ENCODE measurements at regions not wholly inside any gene's neighbourhood (a gene's known extent, or its start where the extent isn't known, plus 50 kb on each side); places are given as distances from the start of the nearest gene placed in this dataset.

DNA sequence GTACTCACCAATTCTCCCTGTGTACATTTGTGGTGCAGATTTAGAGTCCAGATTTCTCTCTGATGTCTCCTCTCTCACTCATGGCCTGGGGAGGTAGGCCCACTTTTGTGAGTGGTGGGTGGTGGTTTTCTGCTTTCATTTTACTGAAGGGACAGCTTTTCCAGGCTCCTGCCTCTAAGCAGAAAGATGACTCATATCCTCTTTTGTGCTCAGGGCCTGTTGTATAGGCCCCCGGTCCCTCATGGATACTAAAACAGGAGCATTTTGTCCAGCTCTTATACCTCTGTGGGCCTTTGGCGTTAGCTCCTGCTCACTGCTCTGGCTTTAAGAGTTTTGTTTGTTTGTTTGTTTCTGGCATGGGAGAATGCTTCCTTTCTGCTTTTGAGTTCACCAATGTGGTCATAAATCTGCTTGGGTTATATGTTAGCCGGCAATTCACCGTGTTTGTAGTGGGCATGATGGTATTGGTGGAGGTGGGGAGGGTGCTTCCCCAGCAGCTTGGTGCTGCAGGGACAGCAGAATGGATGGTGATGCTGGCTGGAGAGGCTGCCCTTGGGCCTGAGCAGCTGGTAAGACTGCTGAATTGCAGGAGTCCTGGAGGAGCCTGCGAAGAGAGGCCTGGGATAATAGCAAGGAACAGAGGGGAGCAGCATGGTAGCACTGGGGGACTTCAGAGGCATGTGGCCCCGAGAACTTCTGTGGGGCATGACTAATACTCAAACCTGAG lies 468.7 kb downstream of the RPS24 start:
- DNase-seq = no peak

DNA sequence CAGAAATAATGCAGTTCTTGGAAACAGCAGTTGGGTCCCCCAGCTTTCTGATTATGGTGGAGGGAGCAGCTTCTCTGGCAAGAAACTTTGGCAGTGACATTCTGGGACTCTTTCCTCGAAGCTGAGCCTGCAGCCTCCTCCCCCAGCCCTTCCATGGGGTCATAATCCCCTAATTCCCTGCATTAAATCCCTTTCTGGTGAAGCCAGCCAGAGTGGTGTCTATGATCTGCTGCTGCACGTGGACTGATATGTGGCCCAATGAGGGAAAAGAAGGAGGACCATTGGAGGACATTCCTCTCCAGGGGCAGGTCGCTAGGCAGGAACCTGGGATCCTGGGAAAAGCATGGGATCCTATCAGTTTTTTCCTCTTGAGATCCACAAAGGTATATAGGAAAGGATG lies 470.5 kb downstream of the RPS24 start:
- DNase-seq = no peak

DNA sequence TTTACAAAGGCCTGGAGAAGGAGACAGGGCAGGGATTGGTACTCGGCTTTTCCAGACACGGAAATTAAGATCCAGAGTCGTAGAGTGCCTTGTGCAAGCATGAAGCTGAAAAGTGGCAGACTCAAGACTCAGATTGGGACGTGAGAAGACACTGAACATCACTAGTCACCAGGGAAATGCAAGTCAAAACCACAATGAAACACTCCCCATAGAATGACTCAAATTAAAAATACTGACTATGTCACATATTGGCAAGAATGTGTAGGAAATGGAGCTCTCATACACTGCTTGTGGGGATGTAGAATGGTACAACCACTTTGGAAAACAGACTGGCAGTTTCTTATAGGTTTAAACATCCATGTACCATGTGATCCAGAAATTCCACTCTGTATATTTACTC lies 472.0 kb downstream of the RPS24 start:
- no peak for DNase-seq

DNA sequence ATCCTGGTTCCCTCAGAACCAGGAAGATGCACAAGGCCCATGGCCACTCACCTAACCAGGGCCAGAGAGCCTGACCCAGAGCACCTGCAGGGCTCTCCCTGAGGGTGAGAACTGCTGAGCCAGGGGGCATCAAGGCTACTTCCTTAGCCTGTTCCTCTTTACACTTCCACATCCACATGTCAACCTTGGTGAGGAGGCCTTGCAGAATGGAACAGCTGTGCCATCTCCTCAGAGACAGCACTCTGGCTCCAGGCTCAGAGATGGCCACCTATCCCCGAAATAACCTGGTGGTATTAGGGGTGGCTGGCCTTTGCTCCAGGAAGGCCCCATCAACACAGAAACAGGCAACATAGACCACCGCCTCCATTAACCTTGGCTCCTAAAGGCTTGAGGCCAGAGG lies 473.0 kb downstream of the RPS24 start:
- DNase-seq = no peak

DNA sequence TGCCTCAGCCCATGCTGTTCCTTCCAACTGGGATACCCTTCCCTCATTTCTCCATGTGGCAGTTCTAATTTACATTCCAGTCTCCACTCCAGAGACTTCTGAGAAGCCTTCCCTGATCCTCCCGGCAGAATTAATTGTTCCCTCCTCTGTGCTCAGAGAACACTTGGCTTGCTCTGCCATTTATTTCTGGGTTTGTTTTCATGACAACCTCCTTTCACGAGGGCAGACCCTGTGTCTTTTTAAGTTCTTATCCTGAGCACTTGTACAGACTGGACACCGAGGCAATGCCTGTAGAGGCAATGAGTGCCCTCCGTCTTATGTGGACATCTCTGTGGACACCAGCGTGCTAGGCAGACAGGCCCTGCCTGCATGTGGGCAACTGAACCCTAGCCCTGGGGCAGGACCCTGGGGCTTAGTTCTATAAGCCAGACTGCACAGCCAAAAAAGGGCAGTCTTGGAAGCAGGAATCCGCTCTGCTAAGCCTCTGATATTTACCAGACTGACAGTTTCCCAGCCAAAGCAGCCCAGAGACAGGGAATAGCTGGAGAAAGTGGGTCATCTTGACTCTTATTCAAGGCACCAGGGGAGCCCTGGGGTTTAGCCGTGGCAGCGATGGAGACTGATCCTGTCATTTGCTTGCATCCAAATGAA lies 474.0 kb downstream of the RPS24 start:
- no peak for DNase-seq

DNA sequence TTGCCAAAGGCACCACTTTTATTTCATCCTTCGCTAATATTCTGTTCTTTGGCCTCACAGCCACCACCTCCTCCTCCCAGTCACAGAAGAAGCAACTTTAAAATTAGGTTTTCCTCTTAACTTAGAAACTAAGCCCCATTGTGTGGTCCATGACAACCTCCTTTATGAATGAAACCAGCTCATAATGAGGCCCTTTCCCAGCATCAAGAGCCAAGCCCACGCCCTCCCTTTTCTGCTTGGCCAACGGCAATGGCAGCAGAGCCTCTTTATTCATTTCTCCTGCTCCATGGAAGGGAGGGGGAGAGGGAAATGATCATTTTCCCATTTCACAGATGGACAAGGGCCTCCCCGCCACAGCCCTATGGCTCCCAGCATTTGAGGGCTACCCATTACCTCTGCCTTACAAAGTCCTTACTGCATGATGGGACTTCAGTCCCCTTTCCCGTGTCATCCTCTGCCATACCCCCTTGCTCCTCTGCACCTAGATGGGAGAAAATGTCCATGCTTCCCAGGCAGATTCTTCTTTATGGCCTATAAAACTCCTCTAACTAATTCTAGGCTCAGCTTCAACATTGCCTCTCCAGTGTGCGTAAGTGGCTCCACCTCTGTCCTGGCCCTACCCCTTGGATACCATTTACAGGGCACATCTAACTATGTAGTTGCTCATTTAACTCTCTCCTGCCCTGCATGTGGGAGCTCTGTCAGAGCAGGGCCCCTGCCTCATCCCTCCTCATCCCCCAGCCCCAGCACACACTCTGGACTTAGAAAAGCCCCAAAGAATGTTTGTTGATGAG lies 475.5 kb downstream of the RPS24 start:
- DNase-seq = no peak

DNA sequence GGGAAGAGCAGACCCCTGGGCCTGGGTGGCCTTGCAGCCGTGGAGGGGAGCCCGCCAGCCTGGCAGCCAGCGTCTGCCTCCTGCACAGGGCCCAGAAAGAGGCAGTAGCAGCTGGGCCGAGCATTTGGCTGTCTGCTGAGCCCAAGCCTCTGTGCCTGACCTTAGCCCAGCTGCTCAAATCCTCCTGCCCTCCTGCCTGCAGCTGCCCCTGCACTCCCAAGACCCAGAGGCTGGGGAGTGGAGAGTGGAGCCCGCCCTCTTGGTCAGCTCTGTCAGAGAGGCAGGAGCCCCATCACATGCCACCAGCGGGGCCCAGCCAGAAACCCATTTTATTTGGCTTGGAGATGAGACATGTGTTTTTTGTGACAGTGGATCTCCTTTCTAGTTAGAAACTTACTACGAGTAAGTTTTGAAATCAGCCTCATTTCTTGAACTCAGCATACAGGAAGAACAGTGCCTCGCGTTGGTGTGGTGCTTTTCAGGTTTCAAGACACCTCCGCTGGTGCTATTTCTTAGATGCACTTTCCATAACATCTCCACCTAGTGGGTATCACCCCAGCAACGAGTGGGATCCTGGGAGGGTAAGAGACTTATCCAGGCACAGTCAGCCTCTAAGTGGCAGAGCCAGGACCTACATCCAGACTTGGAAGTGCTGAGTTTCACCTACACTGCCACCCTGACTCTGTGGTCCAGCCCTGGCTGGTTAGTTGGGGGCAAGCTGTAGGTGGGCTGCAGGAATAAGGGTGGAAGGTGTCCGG lies 477.1 kb downstream of the RPS24 start:
- DNase-seq = no peak

DNA sequence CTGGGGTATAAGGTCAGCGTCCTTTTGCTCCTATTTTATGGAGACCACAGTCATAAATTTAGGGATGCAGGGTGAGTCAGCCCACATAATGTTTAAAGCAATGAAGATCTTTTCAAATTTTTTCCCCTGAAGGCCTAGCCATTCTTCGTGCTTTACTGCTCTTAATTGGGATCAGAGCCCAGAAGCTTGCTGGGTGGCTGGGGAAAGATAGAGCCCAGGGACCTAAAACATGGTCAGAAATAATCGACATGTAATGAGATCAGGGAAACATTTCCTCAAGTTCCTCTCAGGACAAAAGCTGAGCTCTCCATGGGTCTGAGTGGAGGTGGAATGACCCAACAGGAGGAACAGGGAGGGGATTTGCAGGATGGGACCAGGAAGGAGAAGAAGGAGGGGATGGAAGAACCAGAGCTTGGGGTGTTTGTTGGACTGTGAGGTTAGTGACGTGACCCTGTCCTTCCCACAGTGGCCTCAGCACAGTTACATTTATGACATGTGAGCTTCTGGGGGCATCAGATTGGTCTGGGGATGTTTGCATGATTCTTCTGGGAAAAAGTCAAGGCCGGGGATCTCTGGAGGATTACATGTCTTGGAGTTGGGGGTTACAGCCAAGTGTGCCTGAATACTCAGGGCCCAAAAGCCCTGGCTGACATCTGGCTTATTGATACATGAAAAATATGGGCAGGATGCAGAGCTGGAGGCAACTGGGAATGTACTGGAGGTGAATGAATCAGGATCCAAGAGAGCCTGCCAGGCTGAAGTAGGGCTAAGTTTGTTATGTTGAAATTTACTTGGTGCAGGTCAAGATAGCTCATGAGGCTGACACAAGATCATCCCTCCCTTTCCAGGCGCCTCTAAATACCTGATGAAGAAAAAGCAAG lies 477.9 kb downstream of the RPS24 start:
- no peak for DNase-seq

DNA sequence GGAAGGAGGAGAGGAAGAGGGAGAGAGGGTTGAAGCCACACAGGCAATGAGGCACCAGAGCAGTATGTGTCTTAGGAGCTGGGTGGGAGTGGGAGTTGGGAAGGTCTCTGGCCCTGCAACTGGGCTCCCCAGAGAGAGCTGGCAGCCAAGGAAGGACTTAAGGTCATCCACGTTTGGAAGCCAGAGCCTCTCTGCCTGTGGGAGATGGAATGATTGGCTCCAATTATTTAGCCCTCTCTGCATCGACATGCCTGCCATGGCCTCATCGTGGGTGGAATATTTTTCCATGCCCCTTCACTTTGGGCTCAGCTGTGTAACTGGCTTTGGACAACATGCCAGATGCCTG lies 478.5 kb downstream of the RPS24 start:
- DNase-seq = no peak

DNA sequence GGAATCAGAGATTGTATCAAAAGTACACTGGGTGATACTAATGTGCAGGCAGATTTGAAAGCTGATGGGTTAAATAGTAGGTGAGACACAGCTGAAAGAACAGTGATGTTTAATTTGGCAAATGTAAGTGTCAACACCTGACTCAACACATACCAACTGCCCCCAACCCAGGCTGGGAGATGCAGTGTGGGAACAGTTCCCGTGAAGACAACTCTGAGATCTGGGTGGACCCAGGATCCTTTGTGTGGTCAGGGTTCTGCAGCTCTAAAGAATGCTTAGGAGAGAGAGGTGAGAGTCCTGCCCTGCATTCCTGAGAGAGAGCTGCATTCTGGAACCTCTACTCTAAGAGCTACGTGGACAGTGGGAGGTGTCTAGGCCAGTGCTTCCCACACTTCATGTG lies 479.7 kb downstream of the RPS24 start:
- no peak for DNase-seq

DNA sequence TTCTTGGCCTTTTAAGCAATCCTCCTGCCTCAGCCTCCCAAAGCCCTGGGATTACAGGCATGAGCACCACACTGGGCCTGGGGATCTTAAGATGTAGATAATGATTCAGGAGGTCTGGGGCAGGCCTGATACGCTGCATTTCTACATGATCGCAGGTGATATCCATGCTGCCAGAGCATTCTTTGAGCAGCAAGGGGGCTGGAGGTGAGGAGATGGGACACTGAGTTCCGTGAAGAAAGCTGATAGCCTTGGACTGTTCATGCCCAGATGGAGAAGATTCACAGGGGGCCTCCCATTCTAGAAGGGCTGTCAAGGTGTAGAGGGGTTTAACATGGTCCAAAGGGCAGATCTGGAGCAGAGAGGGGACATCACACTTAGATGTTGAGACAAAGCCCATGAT lies 480.3 kb downstream of the RPS24 start:
- no peak for DNase-seq

DNA sequence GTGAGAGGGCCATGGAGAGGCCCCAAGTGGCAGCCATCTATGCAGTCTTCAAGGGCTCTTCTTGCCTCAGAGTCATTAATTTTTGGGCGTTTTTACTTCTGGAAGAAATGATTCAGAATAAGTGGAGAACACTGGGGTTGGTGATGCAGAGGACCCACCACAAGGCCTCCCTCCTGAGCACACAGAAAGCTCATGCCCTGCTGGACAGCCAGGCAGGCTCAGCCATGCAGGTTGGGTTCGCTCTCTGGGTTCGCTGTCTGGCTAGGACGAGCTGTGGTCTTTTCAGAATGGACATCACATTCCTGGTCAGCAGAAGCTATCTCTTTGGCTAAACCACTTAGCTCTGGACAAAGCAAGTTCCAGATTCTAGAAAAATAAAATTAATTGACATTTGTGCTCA lies 480.8 kb downstream of the RPS24 start:
- DNase-seq = no peak

DNA sequence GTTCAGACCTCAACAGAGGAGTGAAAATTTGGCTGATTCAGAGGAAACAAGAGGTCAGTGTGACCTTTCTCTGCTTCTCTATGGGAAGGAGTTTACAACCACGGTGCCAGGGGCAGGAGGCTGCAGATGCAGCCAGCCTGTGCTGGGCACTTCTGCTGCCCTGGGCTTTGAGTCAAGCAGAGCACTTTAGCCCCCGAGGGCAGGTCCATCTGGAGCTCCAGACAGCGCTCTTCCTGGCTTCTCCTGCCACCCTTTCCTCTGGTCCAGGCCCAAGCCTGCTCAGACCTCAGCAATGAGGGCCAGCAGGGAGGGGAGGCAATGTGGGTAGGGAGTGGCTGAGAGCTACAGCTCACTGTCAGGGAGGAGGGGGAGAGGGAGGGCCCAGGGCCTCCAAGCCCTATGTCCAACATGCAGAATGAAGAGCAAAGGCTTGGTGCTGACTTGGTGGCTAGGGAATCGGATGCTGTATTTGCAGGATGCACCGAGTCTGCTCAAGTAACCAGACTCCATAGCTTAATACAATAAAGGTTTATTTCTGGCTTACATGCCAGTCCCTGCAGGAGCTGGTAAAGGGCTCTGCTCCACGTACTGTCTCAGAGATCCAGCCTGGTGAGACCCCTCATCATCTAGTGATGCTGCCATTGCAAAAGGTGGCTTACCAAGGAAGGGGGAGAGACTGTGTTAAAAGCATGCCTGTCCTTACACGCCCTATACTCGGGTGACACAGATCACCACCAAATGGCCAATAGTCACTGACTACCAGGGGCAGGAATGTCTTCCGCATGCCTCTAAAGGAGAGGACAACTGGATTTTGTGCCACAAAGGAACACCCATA lies 481.6 kb downstream of the RPS24 start:
- DNase-seq = no peak

DNA sequence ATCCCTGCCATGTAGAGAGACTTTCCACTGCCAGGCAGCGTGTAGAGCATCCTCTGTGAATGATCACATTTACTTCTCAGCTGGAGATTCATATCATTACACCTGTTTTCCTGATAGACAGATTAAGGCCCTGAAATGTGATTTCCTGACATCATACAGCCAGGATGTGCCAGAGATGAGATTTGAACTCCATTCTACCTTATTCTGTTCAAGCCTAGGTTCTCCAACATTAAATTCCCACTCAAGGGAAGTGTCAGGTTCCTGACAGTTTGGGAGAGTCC lies 482.1 kb downstream of the RPS24 start:
- no peak for DNase-seq

DNA sequence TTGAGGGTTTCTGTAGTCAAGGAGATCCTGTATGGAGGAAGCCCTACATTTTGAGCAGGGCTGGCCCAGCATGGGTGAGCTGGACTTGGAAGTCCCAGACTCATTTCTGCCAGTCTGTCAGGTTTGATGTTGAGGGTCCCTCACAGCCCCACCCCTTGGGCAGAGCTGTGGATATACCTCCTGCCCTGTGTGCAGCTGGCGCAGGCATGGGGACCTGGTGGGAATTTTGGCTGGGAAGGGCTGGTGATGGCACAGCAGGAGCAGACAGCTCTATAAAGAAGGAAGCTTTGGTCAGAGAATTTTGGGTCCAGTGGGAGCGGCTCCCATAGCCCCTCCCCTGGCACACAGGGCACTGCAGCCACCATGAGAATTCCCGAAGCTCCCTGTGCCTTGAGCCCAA lies 482.6 kb downstream of the RPS24 start:
- DNase-seq = no peak

DNA sequence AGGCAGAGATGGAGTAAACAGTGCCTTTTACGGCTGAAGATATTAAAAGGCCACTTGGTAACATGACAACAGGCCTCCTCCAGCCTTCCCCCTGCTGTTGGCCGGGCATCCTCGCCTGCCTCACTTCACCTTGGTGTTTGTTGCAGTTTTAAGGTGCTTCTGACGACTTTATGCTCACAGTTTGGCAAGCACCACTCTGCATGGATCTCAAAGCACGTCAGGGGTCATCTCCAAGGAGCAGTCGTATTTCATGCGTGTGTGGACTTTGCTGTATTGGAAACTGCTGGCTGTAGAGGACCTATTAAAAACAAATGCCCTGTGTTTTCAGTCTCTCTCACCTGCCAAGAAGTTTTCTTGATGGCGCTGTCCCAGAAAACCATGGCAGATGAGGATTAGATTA lies 483.1 kb downstream of the RPS24 start:
- DNase-seq = no peak

DNA sequence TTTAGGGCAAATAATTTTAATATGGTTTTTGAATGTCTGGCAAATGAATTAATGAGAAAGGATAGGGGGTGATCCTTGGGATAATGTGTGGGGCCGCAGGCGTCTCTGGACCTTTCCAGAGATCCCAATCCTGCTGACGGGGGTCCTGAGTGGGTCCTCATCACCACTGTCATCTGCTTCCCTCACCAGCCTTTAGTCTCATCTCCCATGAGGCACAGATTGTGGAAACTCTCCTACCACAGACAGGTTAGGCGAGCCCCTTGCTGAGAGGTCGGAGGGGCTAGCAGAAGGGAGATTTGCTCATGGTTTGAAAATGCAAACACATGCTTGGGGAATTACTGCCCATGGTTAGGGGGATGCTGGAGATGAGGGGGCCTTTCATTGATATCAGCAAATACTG lies 484.6 kb downstream of the RPS24 start:
- DNase-seq = no peak

DNA sequence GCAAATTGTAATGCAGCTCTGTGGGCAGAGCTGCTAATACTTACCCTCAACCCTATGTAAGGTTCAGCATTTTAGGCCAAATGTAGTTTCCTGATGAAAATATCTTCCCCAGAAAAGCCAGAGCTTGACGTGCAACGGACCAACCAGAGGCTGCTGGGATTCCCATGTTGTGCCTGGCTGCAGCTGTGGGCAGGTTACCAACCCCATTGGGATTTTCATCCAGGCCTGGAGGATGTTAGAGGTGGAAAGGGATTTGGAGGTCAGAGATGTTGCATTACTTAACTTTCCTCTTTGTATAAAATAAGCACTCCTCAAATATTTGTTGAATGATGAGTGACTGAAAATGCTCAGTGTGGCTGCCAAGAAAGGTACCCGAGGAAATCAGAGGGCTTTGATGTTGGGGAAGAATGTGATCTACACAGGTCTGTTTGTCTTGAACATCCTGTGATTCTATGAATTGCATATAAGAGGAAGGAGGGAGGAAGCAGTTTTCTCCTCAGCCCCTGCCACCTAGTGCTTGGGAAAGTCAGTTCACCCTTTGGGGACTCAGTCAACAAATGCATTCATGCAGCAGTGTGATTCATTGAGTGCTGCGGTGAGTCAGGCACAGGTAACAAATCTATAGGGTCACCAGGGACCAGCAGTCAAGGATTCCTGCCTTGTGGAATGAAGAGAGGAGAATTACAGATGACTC lies 487.2 kb downstream of the RPS24 start:
- DNase-seq = no peak

DNA sequence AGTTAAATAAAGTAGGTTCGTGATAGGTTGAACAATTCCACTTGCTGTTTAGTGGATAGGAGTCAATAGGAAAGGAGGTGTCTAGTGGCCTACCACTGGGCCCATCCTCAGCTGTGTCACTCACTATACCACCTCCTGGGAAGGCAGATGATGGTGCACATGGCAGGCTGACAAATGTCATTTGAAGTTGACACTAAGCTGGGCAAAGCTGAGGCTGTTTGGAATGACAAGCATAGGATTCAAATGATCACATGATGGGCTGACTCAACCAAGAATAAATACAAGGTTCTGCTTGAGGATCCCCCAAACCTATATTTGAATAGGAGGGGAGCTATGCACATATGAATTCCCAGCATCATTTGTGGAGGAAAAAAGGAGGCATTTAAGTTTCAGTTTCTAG lies 489.8 kb downstream of the RPS24 start:
- no peak for DNase-seq

DNA sequence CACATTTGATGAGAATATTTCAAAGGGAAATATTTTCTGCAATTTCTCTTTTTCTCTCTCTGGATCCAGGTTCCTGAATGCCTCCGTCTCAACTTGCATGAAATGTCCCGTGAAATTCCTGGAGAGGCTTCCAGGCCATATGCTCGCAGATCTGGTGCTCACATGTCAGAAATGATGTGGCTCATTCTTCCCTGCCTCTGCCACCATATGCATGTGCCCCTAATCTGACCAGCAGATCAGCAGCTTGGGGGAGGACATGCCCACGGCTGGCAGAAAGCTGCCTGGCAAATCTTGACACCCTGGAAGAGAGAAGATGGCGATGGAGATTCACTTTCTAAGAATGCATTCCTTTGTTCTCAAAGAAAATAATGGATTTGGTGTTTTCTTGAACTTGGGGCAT lies 490.7 kb downstream of the RPS24 start:
- no peak for DNase-seq

DNA sequence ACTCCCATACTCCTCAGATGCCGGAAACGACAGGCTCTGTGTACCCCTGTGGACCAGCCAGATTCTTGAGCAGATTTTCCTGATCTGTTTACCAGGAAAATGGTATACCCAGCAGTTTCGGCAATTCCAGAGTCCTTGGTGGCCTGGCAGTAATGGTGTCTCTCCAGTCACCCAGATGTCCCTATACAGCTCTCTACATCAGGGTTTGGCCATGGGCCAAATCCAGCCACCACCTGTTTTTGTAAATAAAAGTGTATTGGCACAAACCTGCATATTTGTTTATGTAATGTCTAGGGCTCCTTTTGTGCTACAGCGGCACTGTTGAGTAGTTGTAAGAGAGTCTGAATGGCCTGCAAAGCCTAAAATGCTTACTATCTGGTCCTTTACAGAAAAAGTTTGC lies 491.3 kb downstream of the RPS24 start:
- no peak for DNase-seq
